MM.1S (cell line): ENCODE measurements at regions not wholly inside any gene's neighbourhood (a gene's known extent, or its start where the extent isn't known, plus 50 kb on each side); places are given as distances from the start of the nearest gene placed in this dataset.

Experiments used
- EZH2 ChIP-seq: fragments of 300-600 bp; sonication (generic); optimal IDR thresholded peaks from 2 replicates; pipeline ENCODE3; 2017; ENCODE audit warnings: low read depth, mild to moderate bottlenecking, antibody characterized with exemption, low read length, mixed read lengths
- EZH2phosphoT487 ChIP-seq: fragments of 300-600 bp; sonication (generic); IDR thresholded peaks from 2 replicates; pipeline ENCODE4 v1.6.1; 2018; ENCODE audit warnings: antibody characterized with exemption, low read length
- TF ChIP-seq, protein P1 (sequence below): fragments of 300-600 bp; sonication (generic); IDR thresholded peaks from 2 replicates; pipeline ENCODE4 v1.5.1; 2016; ENCODE audit warnings: antibody characterized with exemption, low read length, mixed read lengths

DNA sequence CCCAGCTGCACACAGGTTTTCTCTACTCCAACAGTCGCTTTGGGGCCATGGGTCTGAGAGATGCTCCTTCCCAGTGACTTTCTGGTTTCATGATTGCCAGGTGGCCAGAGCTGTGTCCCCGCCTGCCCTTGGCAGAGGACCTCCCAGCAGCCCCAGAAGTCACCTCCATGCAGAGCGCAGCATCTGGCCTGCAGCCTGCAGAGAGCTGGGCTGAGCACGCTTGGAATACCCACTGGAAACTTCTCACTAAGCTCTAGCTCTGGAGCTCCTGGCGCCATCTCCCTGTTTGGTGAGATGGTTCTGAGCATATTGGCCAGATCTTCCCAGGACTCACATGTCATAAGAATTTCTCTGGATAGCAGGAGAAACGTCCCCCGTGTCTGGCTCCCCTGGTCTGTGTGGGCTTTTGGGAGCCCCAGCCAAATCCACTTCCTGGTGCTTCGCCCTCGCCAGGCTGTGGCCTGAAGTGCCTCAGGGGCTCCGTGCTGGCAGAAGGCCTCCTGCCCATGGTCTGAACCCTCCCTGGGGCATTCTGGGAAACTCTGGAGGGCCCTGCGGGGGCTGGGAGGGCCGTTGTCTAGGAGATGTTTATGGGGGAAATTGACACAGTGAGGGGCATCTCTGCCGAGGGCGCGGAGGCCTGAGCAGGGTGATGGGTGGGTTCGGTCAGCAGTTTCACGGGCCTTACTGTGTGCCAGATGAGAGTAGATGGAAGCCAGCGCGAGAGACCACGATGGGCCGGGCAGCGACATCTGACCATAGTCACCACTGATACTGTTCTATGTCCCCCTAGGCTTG is 73.2 kb upstream of the CIBAR2 start:
- TF ChIP-seq, protein P1, sequence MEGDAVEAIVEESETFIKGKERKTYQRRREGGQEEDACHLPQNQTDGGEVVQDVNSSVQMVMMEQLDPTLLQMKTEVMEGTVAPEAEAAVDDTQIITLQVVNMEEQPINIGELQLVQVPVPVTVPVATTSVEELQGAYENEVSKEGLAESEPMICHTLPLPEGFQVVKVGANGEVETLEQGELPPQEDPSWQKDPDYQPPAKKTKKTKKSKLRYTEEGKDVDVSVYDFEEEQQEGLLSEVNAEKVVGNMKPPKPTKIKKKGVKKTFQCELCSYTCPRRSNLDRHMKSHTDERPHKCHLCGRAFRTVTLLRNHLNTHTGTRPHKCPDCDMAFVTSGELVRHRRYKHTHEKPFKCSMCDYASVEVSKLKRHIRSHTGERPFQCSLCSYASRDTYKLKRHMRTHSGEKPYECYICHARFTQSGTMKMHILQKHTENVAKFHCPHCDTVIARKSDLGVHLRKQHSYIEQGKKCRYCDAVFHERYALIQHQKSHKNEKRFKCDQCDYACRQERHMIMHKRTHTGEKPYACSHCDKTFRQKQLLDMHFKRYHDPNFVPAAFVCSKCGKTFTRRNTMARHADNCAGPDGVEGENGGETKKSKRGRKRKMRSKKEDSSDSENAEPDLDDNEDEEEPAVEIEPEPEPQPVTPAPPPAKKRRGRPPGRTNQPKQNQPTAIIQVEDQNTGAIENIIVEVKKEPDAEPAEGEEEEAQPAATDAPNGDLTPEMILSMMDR = no peak
- TF ChIP-seq EZH2phosphoT487 (no peak), EZH2 (no peak)
